GM12878 (cell line): ENCODE measurements at regions not wholly inside any gene's neighbourhood (a gene's known extent, or its start where the extent isn't known, plus 50 kb on each side); places are given as distances from the start of the nearest gene placed in this dataset.
A peak's percentile ranks its signal among the peaks of the same experiment; 100 is the strongest.

Experiments used
- ATAC-seq: fragments of 200-7000 bp; cut with Tn5 transposase; 3 replicates; pipeline ENCODE4 v1.9.1; 2020; ENCODE audit warnings: mild to moderate bottlenecking, moderate library complexity
- BruUV-seq: library from RNA; stranded (reverse); fragments of 400-500 nt; replicated peaks from 2 replicates; lab custom pipeline; 2021; lab: Mats Ljungman, UMichigan
- CTCF ChIA-PET: fragments of 300-600 bp; sonication (Branson Sonifier 250); formaldehyde crosslinking; extraction: SDS; loops from one replicate; lab custom pipeline; 2021; ENCODE audit warnings: inconsistent platforms; lab: Yijun Ruan, JAX
- POLR2A ChIA-PET: fragments of 350-600 bp; formaldehyde crosslinking; extraction: SDS; loops from one replicate; lab custom pipeline; 2021; ENCODE audit warnings: inconsistent platforms; lab: Charles Lee
- RAD21 ChIA-PET: fragments of 300-600 bp; sonication (Branson Sonifier 250); formaldehyde crosslinking; loops from one replicate; lab custom pipeline; 2023; ENCODE audit warnings: antibody characterized with exemption; ENCODE audit not compliant: unreplicated experiment; lab: Charles Lee
- SMC1A ChIA-PET: fragments of 300-600 bp; sonication (Branson Sonifier 250); formaldehyde crosslinking; loops from one replicate; lab custom pipeline; 2023; ENCODE audit not compliant: unreplicated experiment, uncharacterized antibody; lab: Charles Lee
- DNase-seq: peaks from one replicate; pipeline ENCODE4 v3.0.0-alpha.2; 2011; ENCODE audit warnings: low read depth, low spot score
- FAIRE-seq: peaks from 3 replicates; lab custom pipeline; 2011; peaks lifted over from hg19 to GRCh38; lab: Jason Lieb, UNC
- H2AFZ ChIP-seq: 2 replicates; pipeline ENCODE4 v1.6.0; 2011; ENCODE audit warnings: low read depth, low read length, control low read depth; ENCODE audit not compliant: control insufficient read depth
- H3K27ac ChIP-seq: 2 replicates; pipeline ENCODE4 v1.5.1; 2011; ENCODE audit warnings: control low read depth; ENCODE audit not compliant: control insufficient read depth, insufficient read depth
- H3K27me3 ChIP-seq, 2 experiments: replicated peaks in 1 of 2; 2 replicates each; pipeline versions ENCODE4 v1.6.0 to v1.6.1; 2011; ENCODE audit warnings: low read length in 1 of 2; ENCODE audit not compliant: control insufficient read depth in 2 of 2, insufficient read depth in 2 of 2
- H3K36me3 ChIP-seq, 2 experiments: 2 replicates each; pipeline ENCODE4 v1.5.1; 2011; ENCODE audit warnings: low read length in 1 of 2; ENCODE audit not compliant: control insufficient read depth in 2 of 2, insufficient read depth in 2 of 2
- H3K4me1 ChIP-seq: 2 replicates; pipeline ENCODE4 v1.6.1; 2011; ENCODE audit warnings: mild to moderate bottlenecking, low read length, moderate library complexity, mixed read lengths; ENCODE audit not compliant: control insufficient read depth, insufficient read depth
- H3K4me2 ChIP-seq: 2 replicates; pipeline ENCODE4 v1.6.0; 2011; ENCODE audit warnings: control low read depth; ENCODE audit not compliant: control insufficient read depth, insufficient read depth
- H3K4me3 ChIP-seq: fragments of 200-600 bp; sonication (generic); 2 replicates; pipeline ENCODE4 v1.5.1; 2016
- H3K79me2 ChIP-seq: 2 replicates; pipeline ENCODE4 v1.6.0; 2011; ENCODE audit warnings: low read length; ENCODE audit not compliant: control insufficient read depth, insufficient read depth
- H3K9ac ChIP-seq: 2 replicates; pipeline ENCODE4 v1.8.0; 2011; ENCODE audit warnings: low read length, control low read depth, mixed read lengths; ENCODE audit not compliant: control insufficient read depth, insufficient read depth
- H3K9me3 ChIP-seq: replicated peaks from 3 replicates; pipeline ENCODE4 v1.5.1; 2011; ENCODE audit warnings: mild to moderate bottlenecking, low read length; ENCODE audit not compliant: control insufficient read depth, insufficient read depth
- H4K20me1 ChIP-seq: 2 replicates; pipeline ENCODE4 v1.6.0; 2011; ENCODE audit not compliant: control insufficient read depth, insufficient read depth
- ASH2L ChIP-seq: fragments of 300-600, 200-600 bp; sonication (generic); IDR thresholded peaks from 2 replicates; pipeline ENCODE4 v1.6.1; 2017; ENCODE audit warnings: low read depth, mild to moderate bottlenecking, borderline replicate concordance
- BACH1 ChIP-seq: fragments of 450-650 bp; IDR thresholded peaks from 2 replicates; pipeline ENCODE4 v1.6.1; 2017; ENCODE audit warnings: mild to moderate bottlenecking, borderline replicate concordance
- CBX5 ChIP-seq: sonication (generic); IDR thresholded peaks from 2 replicates; pipeline ENCODE4 v1.6.1; 2016; ENCODE audit warnings: low read depth, moderate library complexity, mild to moderate bottlenecking, inconsistent platforms
- IRF3 ChIP-seq: fragments of 450-650 bp; IDR thresholded peaks from 2 replicates; pipeline ENCODE4 v1.6.1; 2014; ENCODE audit warnings: mild to moderate bottlenecking
- NFXL1 ChIP-seq: fragments of 450-650 bp; IDR thresholded peaks from 2 replicates; pipeline ENCODE4 v1.6.1; 2017; ENCODE audit warnings: antibody characterized with exemption, mild to moderate bottlenecking, borderline replicate concordance
- PAX5 ChIP-seq: IDR thresholded peaks from 2 replicates; pipeline ENCODE4 v1.6.1; 2011; ENCODE audit warnings: low read depth, low read length, borderline replicate concordance
- PML ChIP-seq: IDR thresholded peaks from 2 replicates; pipeline ENCODE4 v1.6.1; 2012; ENCODE audit warnings: low read length, inconsistent platforms
- RAD21 ChIP-seq: IDR thresholded peaks from 2 replicates; pipeline ENCODE4 v1.6.1; 2011; ENCODE audit warnings: mild to moderate bottlenecking, low read depth, low read length, moderate library complexity; ENCODE audit not compliant: insufficient read depth
- RB1 ChIP-seq: fragments of 450-650 bp; formaldehyde crosslinking; IDR thresholded peaks from 2 replicates; pipeline ENCODE4 v1.6.1; 2017; ENCODE audit warnings: mild to moderate bottlenecking, borderline replicate concordance
- SUZ12 ChIP-seq: fragments of 200-600 bp; sonication (generic); IDR thresholded peaks from one replicate; pipeline ENCODE4 v1.6.1; 2018; ENCODE audit warnings: antibody characterized with exemption, mild to moderate bottlenecking; ENCODE audit not compliant: unreplicated experiment
- YY1 ChIP-seq: IDR thresholded peaks from 2 replicates; pipeline ENCODE4 v1.6.1; 2011; ENCODE audit warnings: low read depth, mild to moderate bottlenecking, low read length
- ZBTB11 ChIP-seq: fragments of 450-650 bp; formaldehyde crosslinking; IDR thresholded peaks from 2 replicates; pipeline ENCODE4 v1.5.0; 2022; ENCODE audit warnings: mild to moderate bottlenecking, missing genetic modification characterization
- ZNF274 ChIP-seq: IDR thresholded peaks from one replicate; pipeline ENCODE4 v1.8.0; 2011; ENCODE audit not compliant: insufficient read length, insufficient read depth
- ZNF687 ChIP-seq: fragments of 450-650 bp; IDR thresholded peaks from 2 replicates; pipeline ENCODE4 v1.6.1; 2017; ENCODE audit warnings: mild to moderate bottlenecking, moderate library complexity
- WGBS: methylation state at CpG from one replicate; pipeline ENCODE4 v1.1.6; 2016; ENCODE audit warnings: low lambda C conversion rate; ENCODE audit not compliant: insufficient replicate concordance, insufficient coverage; ENCODE audit errors: missing lambda C conversion rate; 5-methylcytosine and 5-hydroxymethylcytosine counted together
- in situ Hi-C: fragments of 300-500 bp; cut with MboI; formaldehyde crosslinking; loops from 9 replicates; pipeline ENCODE4 v1.14.3; 2018; ENCODE audit warnings: mixed read lengths
- intact Hi-C: fragments of 100-400 bp; cut with micrococcal nuclease; formaldehyde crosslinking; loops from one replicate; pipeline ENCODE4 v1.14.2; 2022; ENCODE audit not compliant: unreplicated experiment

GRCh38 chr10:107425931-107426553 lies 261.5 kb upstream of the SORCS1 start:
- WGBS: 49% methylated on average over 9 of the region's 9 CpGs
- no peak for TF ChIP-seq RB1
- no peak for TF ChIP-seq PML
- no peak for TF ChIP-seq YY1
- no peak for TF ChIP-seq RAD21
- no peak for TF ChIP-seq IRF3
- TF ChIP-seq ZBTB11 (CRISPR knock-in tag): no peak
- TF ChIP-seq ZNF274: no peak
- TF ChIP-seq SUZ12: no peak
- TF ChIP-seq BACH1: no peak
- no peak for TF ChIP-seq PAX5
- peak; percentile 42; the same call in 1 of the 2 replicates for TF ChIP-seq ZNF687
- no peak for TF ChIP-seq NFXL1
- no peak for TF ChIP-seq ASH2L
- TF ChIP-seq CBX5: no peak

More at GRCh38 chr10:107425931-107426553, 261.5 kb upstream of the SORCS1 start:
- ChIA-PET RAD21 (interaction anchor here (0.6 to 2.9 kb wide), 4 partner anchors 8 to 93 kb away, joined by 3 to 16 read pairs (median 4); no protein-coding TSS in a partner anchor), CTCF (interaction anchor here (0.8 to 1.8 kb wide), 5 partner anchors 9 to 17 kb away, joined by 3 to 9 read pairs (median 6); no protein-coding TSS in a partner anchor), POLR2A (interaction anchor here (0.6 to 1.0 kb wide), 2 partner anchors 9 to 1478 kb away, joined by 3 to 4 read pairs; no protein-coding TSS in a partner anchor), SMC1A (interaction anchor here (0.6 to 3.5 kb wide), 9 partner anchors 8 to 199 kb away, joined by 3 to 31 read pairs (median 7); no protein-coding TSS in a partner anchor)
- peak; percentile 31 for FAIRE-seq
- peak; percentile 83 for ATAC-seq
- intact Hi-C loops: no loop called here
- no TSS peak for BruUV-seq
- H3K27me3 ChIP-seq: no peaks in the 10 kb centered on the region
- peak overlapping the region; percentile 35; the same call in 1 of the 2 replicates for H3K9ac ChIP-seq
- peak overlapping the region; percentile 87 for H3K4me2 ChIP-seq
- no peaks in the 10 kb centered on the region; the same call in 1 of the 2 replicates for H3K4me1 ChIP-seq
- H4K20me1 ChIP-seq: no peaks in the 10 kb centered on the region
- H3K27ac ChIP-seq: no peak overlapping the region
- H3K36me3 ChIP-seq: no peaks in the 10 kb centered on the region
- H3K4me3 ChIP-seq: peak overlapping the region; percentile 22; the same call in 1 of the 2 replicates
- DNase-seq: no peak
- no peaks in the 10 kb centered on the region for H3K9me3 ChIP-seq
- H2AFZ ChIP-seq: peak overlapping the region; percentile 93
- H3K79me2 ChIP-seq: no peaks in the 10 kb centered on the region
- in situ Hi-C loops: no loop called here
